ENCODE measurements at regions not wholly inside any gene's neighbourhood (a gene's known extent, or its start where the extent isn't known, plus 50 kb on each side); places are given as distances from the start of the nearest gene placed in this dataset.
"Not testable (repeated sequence)": the region's sequence is repeated elsewhere in the genome, so short reads cannot be mapped to it uniquely, and the experiment has no call there.

GRCh38 chr2:224126440-224126839 is 87.4 kb upstream of the SERPINE2 start:
- Histone ChIP-seq H3K27me3 (no peaks in the 10 kb centered on the region), H3K27ac (no peak overlapping the region), H3K4me3 (no peak overlapping the region), H3K36me3 (no peaks in the 10 kb centered on the region), H3K9me3 (no peaks in the 10 kb centered on the region), H3K4me1 (no peaks in the 10 kb centered on the region)
- DNase-seq (no peak), ATAC-seq (peak; percentile 52)
- no peak for TF ChIP-seq CTCF (IDR thresholded peaks at IDR 0.05)
- intact Hi-C loops (cut with DNase I) = no loop called here

- no peak for ATAC-seq
- intact Hi-C loops (cut with DNase I) = no loop called here
- Histone ChIP-seq H3K27ac (no peak overlapping the region), H3K36me3 (no peaks in the 10 kb centered on the region), H3K4me1 (no peaks in the 10 kb centered on the region), H3K9me3 (no peaks in the 10 kb centered on the region), H3K4me3 (no peak overlapping the region), H3K27me3 (no peaks in the 10 kb centered on the region)
- no peak for TF ChIP-seq CTCF (IDR thresholded peaks at IDR 0.05)
- peak in 1 of 4 donors; percentile 43 for DNase-seq
Measured at GRCh38 chr2:224126003-224126402, 86.9 kb upstream of the SERPINE2 start.

GRCh38 chr2:224122542-224122941 is 83.5 kb upstream of the SERPINE2 start:
- no peak overlapping the region for H3K4me3 ChIP-seq

GRCh38 chr2:224121406-224122067 is 82.5 kb upstream of the SERPINE2 start:
- Histone ChIP-seq H3K4me3 (no peak overlapping the region), H3K4me1 (no peaks in the 10 kb centered on the region), H3K27me3 (no peaks in the 10 kb centered on the region), H3K27ac (no peak overlapping the region), H3K9me3 (peaks cover 0 to 11% of the 10 kb centered on the region in 2 donors), H3K36me3 (no peaks in the 10 kb centered on the region)
- ATAC-seq = no peak
- intact Hi-C loops (cut with DNase I) = no loop called here
- no peak for TF ChIP-seq CTCF (IDR thresholded peaks at IDR 0.05)
- no peak for DNase-seq

More at GRCh38 chr2:224122542-224122941, 83.5 kb upstream of the SERPINE2 start:
- Histone ChIP-seq H3K4me1 (no peaks in the 10 kb centered on the region), H3K27me3 (no peaks in the 10 kb centered on the region), H3K36me3 (no peaks in the 10 kb centered on the region), H3K9me3 (peaks cover 0 to 11% of the 10 kb centered on the region in 2 donors), H3K27ac (no peak overlapping the region)
- no peak for TF ChIP-seq CTCF (IDR thresholded peaks at IDR 0.05)
- ATAC-seq (no peak), DNase-seq (no peak)
- intact Hi-C loops (cut with DNase I) = no loop called here

GRCh38 chr2:224120986-224121385 is 81.9 kb upstream of the SERPINE2 start:
- ATAC-seq (no peak), DNase-seq (no peak)
- Histone ChIP-seq H3K4me3 (no peak overlapping the region), H3K9me3 (peaks cover 0 to 11% of the 10 kb centered on the region in 2 donors), H3K4me1 (no peaks in the 10 kb centered on the region), H3K27me3 (no peaks in the 10 kb centered on the region), H3K36me3 (no peaks in the 10 kb centered on the region), H3K27ac (no peak overlapping the region)
- TF ChIP-seq CTCF (IDR thresholded peaks at IDR 0.05) = no peak
- intact Hi-C loops (cut with DNase I) = no loop called here

GRCh38 chr2:224119846-224120245 is 80.8 kb upstream of the SERPINE2 start:
- H3K9me3 ChIP-seq = peaks cover 0 to 11% of the 10 kb centered on the region in 2 donors
- H3K4me1 ChIP-seq; DNase-seq; H3K27me3 ChIP-seq; ATAC-seq; H3K36me3 ChIP-seq; H3K4me3 ChIP-seq; H3K27ac ChIP-seq; intact Hi-C loops (cut with DNase I): not testable (repeated sequence)
